Calu3 (cell line): ENCODE measurements at regions not wholly inside any gene's neighbourhood (a gene's known extent, or its start where the extent isn't known, plus 50 kb on each side); places are given as distances from the start of the nearest gene placed in this dataset.

ENCODE experiments used
- BruUV-seq: library from RNA; stranded (reverse); fragments of 400-500 nt; replicated peaks from 2 replicates; lab custom pipeline; 2021; lab: Mats Ljungman, UMichigan
- CTCF ChIA-PET: fragments of 300-600 bp; sonication (Branson Sonifier 250); formaldehyde crosslinking; loops from one replicate; lab custom pipeline; 2022; ENCODE audit warnings: antibody characterized with exemption; lab: Charles Lee
- DNase-seq: peaks from one replicate; pipeline ENCODE4 v3.0.0; 2022
- H3K27ac Mint-ChIP-seq: one replicate; pipeline ENCODE4 v1.8.0; 2022; ENCODE audit warnings: mixed read lengths; ENCODE audit not compliant: unreplicated experiment
- H3K27me3 Mint-ChIP-seq: one replicate; pipeline ENCODE4 v1.8.0; 2022; ENCODE audit warnings: mixed read lengths; ENCODE audit not compliant: unreplicated experiment
- H3K36me3 Mint-ChIP-seq: one replicate; pipeline ENCODE4 v1.8.0; 2022; ENCODE audit warnings: mild to moderate bottlenecking, moderate library complexity, mixed read lengths; ENCODE audit not compliant: insufficient read depth, unreplicated experiment
- H3K4me1 Mint-ChIP-seq: one replicate; pipeline ENCODE4 v1.8.0; 2022; ENCODE audit warnings: mild to moderate bottlenecking, low read depth, mixed read lengths; ENCODE audit not compliant: unreplicated experiment
- H3K4me3 Mint-ChIP-seq: one replicate; pipeline ENCODE4 v1.8.0; 2022; ENCODE audit warnings: mild to moderate bottlenecking, low read depth, moderate library complexity, mixed read lengths; ENCODE audit not compliant: unreplicated experiment
- H3K9me3 Mint-ChIP-seq: one replicate; pipeline ENCODE4 v1.8.0; 2022; ENCODE audit warnings: low read depth, mixed read lengths; ENCODE audit not compliant: unreplicated experiment
- intact Hi-C: fragments of 100-400 bp; cut with micrococcal nuclease; formaldehyde crosslinking; loops from one replicate; pipeline ENCODE4 v1.10.0; 2022; ENCODE audit not compliant: unreplicated experiment
- TF ChIP-seq, protein P1 (sequence below): fragments of 200-600 bp; IDR thresholded peaks from one replicate; pipeline ENCODE4 v1.8.0; 2022; ENCODE audit warnings: antibody characterized with exemption; ENCODE audit not compliant: unreplicated experiment

- peaks cover 100% of the 10 kb centered on the region for H3K27me3 Mint-ChIP-seq
- no peaks in the 10 kb centered on the region for H3K4me1 Mint-ChIP-seq
- no TSS peak for BruUV-seq
- H3K27ac Mint-ChIP-seq, result no peak overlapping the region
- H3K4me3 Mint-ChIP-seq, result no peak overlapping the region
- no peak for DNase-seq
- H3K9me3 Mint-ChIP-seq, result no peaks in the 10 kb centered on the region
- intact Hi-C loops, result no loop called here
- TF ChIP-seq, protein P1, sequence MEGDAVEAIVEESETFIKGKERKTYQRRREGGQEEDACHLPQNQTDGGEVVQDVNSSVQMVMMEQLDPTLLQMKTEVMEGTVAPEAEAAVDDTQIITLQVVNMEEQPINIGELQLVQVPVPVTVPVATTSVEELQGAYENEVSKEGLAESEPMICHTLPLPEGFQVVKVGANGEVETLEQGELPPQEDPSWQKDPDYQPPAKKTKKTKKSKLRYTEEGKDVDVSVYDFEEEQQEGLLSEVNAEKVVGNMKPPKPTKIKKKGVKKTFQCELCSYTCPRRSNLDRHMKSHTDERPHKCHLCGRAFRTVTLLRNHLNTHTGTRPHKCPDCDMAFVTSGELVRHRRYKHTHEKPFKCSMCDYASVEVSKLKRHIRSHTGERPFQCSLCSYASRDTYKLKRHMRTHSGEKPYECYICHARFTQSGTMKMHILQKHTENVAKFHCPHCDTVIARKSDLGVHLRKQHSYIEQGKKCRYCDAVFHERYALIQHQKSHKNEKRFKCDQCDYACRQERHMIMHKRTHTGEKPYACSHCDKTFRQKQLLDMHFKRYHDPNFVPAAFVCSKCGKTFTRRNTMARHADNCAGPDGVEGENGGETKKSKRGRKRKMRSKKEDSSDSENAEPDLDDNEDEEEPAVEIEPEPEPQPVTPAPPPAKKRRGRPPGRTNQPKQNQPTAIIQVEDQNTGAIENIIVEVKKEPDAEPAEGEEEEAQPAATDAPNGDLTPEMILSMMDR, result no peak
- CTCF ChIA-PET, result no interaction called here
- no peaks in the 10 kb centered on the region for H3K36me3 Mint-ChIP-seq
Measured at GRCh38 chr22:47282366-47282765, 519.9 kb downstream of the TBC1D22A start.

DNA sequence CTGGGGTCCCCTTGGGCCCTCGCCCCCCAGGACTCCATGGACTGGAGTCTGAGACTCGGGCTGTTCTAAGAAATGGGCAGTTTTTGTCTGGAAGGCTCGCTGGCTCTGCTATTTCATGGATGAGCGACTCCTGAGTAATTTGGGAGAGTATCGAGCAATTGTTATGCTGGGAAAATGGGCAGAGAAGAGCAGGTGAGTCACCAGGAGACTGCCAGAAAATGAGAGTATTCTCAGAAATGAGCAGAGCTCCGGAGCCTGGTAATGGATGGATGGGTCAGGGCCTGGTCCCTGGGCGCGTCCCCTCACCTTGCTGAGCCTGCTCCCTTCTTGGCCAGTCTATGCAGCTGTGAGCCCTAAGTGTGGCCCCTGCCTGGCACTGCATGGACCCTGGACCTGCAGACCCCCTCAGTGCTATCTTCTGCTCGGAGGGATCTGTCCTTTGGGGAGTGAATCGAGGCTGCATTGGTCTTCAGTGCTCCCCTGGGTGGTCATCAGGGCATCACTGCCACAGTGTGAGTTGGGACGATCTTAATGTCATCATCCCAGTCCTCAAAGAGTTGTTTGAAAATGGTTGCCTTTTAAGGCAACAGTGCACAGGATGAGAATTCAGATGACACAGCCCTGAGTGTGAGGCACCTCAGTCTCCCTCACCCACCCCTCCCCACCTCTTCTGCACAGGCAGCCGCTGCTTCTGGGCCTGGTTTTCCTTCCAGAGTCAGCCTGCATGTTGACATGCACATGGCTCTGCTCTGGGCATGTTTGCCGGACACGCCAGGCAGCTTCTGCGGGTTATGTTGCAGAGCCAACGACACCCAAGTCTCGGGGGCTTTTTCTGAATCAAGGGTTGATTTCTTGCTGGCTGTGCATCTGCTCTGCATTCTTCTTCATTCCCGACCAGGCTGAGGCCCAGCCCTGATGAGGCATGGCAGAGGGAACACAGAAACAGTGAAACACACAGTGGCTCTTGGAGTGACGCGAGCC lies 519.0 kb downstream of the TBC1D22A start:
- TF ChIP-seq, protein P1, result no peak
- H3K4me1 Mint-ChIP-seq, result peaks cover 1% of the 10 kb centered on the region

GRCh38 chr22:47280301-47280700 lies 517.9 kb downstream of the TBC1D22A start:
- no peaks in the 10 kb centered on the region for H3K36me3 Mint-ChIP-seq
- TF ChIP-seq, protein P1, result no peak
- no peak overlapping the region for H3K4me3 Mint-ChIP-seq
- intact Hi-C loops, result no loop called here
- H3K4me1 Mint-ChIP-seq, result peaks cover 8% of the 10 kb centered on the region
- no TSS peak for BruUV-seq
- H3K27me3 Mint-ChIP-seq, result peaks cover 100% of the 10 kb centered on the region
- CTCF ChIA-PET, result no interaction called here
- DNase-seq, result no peak
- H3K27ac Mint-ChIP-seq, result no peak overlapping the region
- no peaks in the 10 kb centered on the region for H3K9me3 Mint-ChIP-seq

More for the DNA sequence above, 519.0 kb downstream of the TBC1D22A start:
- H3K27me3 Mint-ChIP-seq, result peaks cover 100% of the 10 kb centered on the region
- H3K36me3 Mint-ChIP-seq, result no peaks in the 10 kb centered on the region
- CTCF ChIA-PET, result no interaction called here
- H3K9me3 Mint-ChIP-seq, result no peaks in the 10 kb centered on the region
- intact Hi-C loops, result no loop called here
- DNase-seq, result no peak
- H3K27ac Mint-ChIP-seq, result no peak overlapping the region
- H3K4me3 Mint-ChIP-seq, result no peak overlapping the region
- no TSS peak for BruUV-seq

GRCh38 chr22:47279746-47280145 lies 517.3 kb downstream of the TBC1D22A start:
- Mint-ChIP-seq H3K9me3 (no peaks in the 10 kb centered on the region), H3K27me3 (peaks cover 100% of the 10 kb centered on the region), H3K4me1 (peaks cover 8% of the 10 kb centered on the region), H3K27ac (no peak overlapping the region), H3K36me3 (no peaks in the 10 kb centered on the region), H3K4me3 (no peak overlapping the region)
- CTCF ChIA-PET, result no interaction called here
- no TSS peak for BruUV-seq
- no peak for DNase-seq
- intact Hi-C loops, result no loop called here
- TF ChIP-seq, protein P1, result no peak
